ELF-1 (cell line): ENCODE measurements at regions not wholly inside any gene's neighbourhood (a gene's known extent, or its start where the extent isn't known, plus 50 kb on each side); places are given as distances from the start of the nearest gene placed in this dataset.

Experiments
- DNase-seq: peaks from one replicate; pipeline ENCODE4 v3.0.0-alpha.2; 2016; ENCODE audit warnings: low read depth, low spot score

GRCh38 chr2:59921743-59922142 is 631.7 kb downstream of the BCL11A start:
- no peak for DNase-seq

- peak; percentile 7 for DNase-seq
Observed at GRCh38 chr2:59920961-59921360, 632.5 kb downstream of the BCL11A start.

GRCh38 chr2:59920307-59920706 is 633.1 kb downstream of the BCL11A start:
- DNase-seq: no peak

- no peak for DNase-seq
Observed at GRCh38 chr2:59919579-59919978, 633.9 kb downstream of the BCL11A start.

- no peak for DNase-seq
Observed at GRCh38 chr2:59912042-59912441, 641.4 kb downstream of the BCL11A start.

GRCh38 chr2:59910166-59910565 is 643.3 kb downstream of the BCL11A start:
- DNase-seq: no peak

GRCh38 chr2:59909147-59909546 is 644.3 kb downstream of the BCL11A start:
- no peak for DNase-seq

GRCh38 chr2:59905731-59906130 is 647.7 kb downstream of the BCL11A start:
- no peak for DNase-seq

- DNase-seq: no peak
Observed at GRCh38 chr2:59903994-59904544, 649.4 kb downstream of the BCL11A start.

- DNase-seq: no peak
Observed at GRCh38 chr2:59900728-59901452, 652.6 kb downstream of the BCL11A start.

- DNase-seq: no peak
Observed at GRCh38 chr2:59899692-59900091, 653.8 kb downstream of the BCL11A start.

GRCh38 chr2:59896499-59897245 is 656.8 kb downstream of the BCL11A start:
- no peak for DNase-seq

- no peak for DNase-seq
Observed at GRCh38 chr2:59893612-59894011, 659.8 kb downstream of the BCL11A start.

- DNase-seq: no peak
Observed at GRCh38 chr2:59892398-59892797, 661.1 kb downstream of the BCL11A start.

- DNase-seq: no peak
Observed at GRCh38 chr2:59889305-59889704, 664.1 kb downstream of the BCL11A start.

GRCh38 chr2:59888706-59889105 is 664.7 kb downstream of the BCL11A start:
- no peak for DNase-seq

- DNase-seq: peak; percentile 54
Observed at GRCh38 chr2:59888015-59888414, 665.4 kb downstream of the BCL11A start.

GRCh38 chr2:59887366-59887765 is 666.1 kb downstream of the BCL11A start:
- DNase-seq: no peak

- DNase-seq: no peak
Observed at GRCh38 chr2:59886759-59887158, 666.7 kb downstream of the BCL11A start.

GRCh38 chr2:59885541-59885940 is 667.9 kb downstream of the BCL11A start:
- peak; percentile 17 for DNase-seq

- no peak for DNase-seq
Observed at GRCh38 chr2:59884166-59884565, 669.3 kb downstream of the BCL11A start.

GRCh38 chr2:59882822-59883221 is 670.6 kb downstream of the BCL11A start:
- no peak for DNase-seq

GRCh38 chr2:59882279-59882678 is 671.2 kb downstream of the BCL11A start:
- DNase-seq: no peak
